Kidney epithelial cell (primary cell): ENCODE measurements at regions not wholly inside any gene's neighbourhood (a gene's known extent, or its start where the extent isn't known, plus 50 kb on each side); places are given as distances from the start of the nearest gene placed in this dataset.
A peak's percentile ranks its signal among the peaks of the same experiment; 100 is the strongest.

Experiments used
- DNase-seq: peaks from one replicate; pipeline ENCODE4 v3.0.0-alpha.2; 2010; ENCODE audit warnings: low read depth
- H3K27me3 ChIP-seq: 2 replicates; pipeline ENCODE4 v1.6.0; 2011; ENCODE audit warnings: low read length; ENCODE audit not compliant: control insufficient read depth, insufficient read depth
- H3K36me3 ChIP-seq: 2 replicates; pipeline ENCODE4 v1.5.1; 2011; ENCODE audit warnings: low read length; ENCODE audit not compliant: control insufficient read depth, insufficient read depth
- H3K4me3 ChIP-seq: 2 replicates; pipeline ENCODE4 v1.5.1; 2011; ENCODE audit warnings: low read depth, mild to moderate bottlenecking, control low read depth, low read length
- CTCF ChIP-seq: IDR thresholded peaks from 2 replicates; pipeline ENCODE4 v1.5.1; 2011; ENCODE audit warnings: mild to moderate bottlenecking, moderate library complexity, low read length, control low read depth, inconsistent platforms; ENCODE audit not compliant: insufficient read depth, poor library complexity, severe bottlenecking

DNA sequence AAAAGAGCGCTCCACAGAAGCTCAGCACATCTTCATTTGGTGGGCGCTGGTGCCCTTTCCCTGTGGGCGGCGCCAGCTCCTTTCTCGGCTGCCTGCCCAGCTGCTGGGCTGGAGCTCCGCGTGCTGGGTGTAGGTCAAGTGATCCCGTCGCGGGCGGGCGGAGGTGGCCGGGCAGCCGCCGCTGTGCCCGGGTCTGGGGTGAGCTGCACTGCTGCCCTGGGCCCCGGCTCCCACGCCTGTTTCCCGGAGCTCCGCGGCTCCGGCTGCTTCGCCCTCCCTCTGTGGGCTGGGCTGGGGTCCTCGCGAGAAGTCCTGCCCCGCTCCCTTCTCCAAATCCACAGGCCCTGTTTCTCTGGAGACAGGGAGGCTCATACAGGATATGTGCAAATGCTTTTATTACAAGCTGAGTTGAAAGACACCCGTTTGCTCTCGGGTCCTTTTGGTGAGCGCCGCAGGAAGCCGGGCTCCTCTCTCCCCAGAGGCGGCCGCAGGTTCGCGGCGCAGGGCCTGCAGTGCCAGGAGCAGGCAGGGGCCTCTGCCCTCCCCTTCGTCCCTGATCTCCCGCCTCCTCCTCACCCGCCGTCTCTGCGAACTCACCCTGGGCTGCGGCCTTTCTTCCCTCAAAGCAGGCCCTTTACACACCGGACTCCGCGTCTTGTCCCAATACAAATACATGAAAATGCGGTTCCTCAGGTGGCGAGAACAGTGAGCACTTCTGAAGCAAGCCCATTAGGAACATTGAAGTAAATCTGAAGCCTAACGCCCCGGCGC, 67.8 kb upstream of the CAPRIN2 start:
- no peak for TF ChIP-seq CTCF
- no peak for DNase-seq
- Histone ChIP-seq H3K27me3 (peaks cover 4% of the 10 kb centered on the region), H3K36me3 (no peaks in the 10 kb centered on the region), H3K4me3 (peak overlapping the region; percentile 25)

- TF ChIP-seq CTCF: no peak
- H3K4me3 ChIP-seq: no peak overlapping the region
- no peaks in the 10 kb centered on the region for H3K36me3 ChIP-seq
- H3K27me3 ChIP-seq: peaks cover 4% of the 10 kb centered on the region
- DNase-seq: no peak
Observed at GRCh38 chr12:30820406-30820946, 65.7 kb upstream of the CAPRIN2 start.

DNA sequence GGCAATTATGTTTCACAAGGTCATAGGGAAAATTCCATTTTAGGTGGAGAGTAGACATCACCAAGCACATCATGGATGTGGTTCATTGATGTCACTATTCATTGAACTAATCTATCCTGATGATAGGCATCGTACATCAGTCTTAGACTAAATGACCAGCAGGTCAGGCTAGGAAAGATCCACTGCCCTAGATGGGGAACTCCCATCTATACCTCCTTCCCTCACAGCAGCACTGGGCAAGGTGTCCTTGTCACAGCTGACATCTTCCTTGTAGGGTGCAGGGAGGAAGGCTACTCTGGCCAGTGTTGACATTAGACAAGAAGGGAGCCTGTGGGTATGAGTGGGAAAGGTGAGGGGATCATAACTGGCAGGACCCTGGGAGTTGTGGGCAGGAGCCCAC, 63.8 kb upstream of the CAPRIN2 start:
- TF ChIP-seq CTCF: no peak
- Histone ChIP-seq H3K36me3 (no peaks in the 10 kb centered on the region), H3K27me3 (peaks cover 4% of the 10 kb centered on the region), H3K4me3 (no peak overlapping the region)
- DNase-seq: no peak

DNA sequence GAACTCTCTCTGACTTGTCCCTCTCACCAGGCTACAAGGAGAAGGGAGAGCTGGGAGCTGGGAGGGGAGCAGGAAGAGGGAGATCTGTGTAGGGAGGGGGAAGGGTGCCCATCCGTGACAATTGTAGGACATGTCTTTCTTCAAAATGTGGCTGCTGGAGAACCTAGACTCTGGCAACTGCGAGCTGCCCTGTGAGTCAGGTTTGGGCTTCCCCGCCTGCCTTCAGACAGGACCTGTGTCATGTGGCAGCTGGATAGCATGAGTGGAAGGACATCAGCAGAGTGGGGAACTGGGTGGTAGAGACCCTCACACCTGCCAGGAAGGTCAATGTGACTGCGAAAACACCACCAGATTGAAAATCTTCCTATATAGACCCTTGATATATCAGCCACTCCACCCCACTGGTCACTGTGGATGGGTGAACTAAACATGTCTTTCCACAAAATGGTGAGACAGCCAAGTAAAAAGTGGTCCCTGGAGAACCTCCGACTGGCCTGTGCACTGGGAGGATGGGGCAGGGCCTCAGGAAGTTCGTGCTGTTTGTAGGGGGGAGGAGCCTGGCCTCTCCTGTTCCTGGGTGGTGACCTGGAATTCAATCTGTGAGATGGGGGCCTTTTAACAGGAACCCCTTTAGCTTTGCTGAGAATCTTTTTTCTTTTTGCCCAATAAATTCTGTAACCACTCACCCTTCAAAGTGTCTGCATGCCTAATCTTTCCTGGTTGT, 62.2 kb upstream of the CAPRIN2 start:
- H3K4me3 ChIP-seq: no peak overlapping the region
- no peaks in the 10 kb centered on the region for H3K36me3 ChIP-seq
- no peak for DNase-seq
- peaks cover under 1% of the 10 kb centered on the region for H3K27me3 ChIP-seq
- TF ChIP-seq CTCF: no peak

DNA sequence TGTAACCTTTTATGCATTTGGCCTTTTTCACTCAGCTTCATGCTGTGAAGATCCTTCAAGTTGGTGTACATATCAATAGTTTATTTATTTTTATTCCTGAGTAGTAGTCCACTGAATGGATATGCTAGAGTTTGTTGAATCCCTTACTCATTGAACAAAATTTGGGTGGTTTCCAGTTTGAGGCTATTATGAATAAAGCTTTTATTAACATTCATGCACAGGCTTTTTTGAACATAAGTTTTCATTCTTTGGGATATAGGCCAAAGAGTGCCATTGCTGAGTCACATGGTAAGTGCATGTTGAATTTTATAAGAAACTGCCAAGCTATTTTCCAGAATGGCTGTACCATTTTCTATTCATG, 59.5 kb upstream of the CAPRIN2 start:
- DNase-seq: no peak
- no peaks in the 10 kb centered on the region for H3K36me3 ChIP-seq
- H3K27me3 ChIP-seq: peaks cover 3% of the 10 kb centered on the region
- no peak for TF ChIP-seq CTCF
- no peak overlapping the region for H3K4me3 ChIP-seq
